GM21723 (cell line): ENCODE measurements at regions not wholly inside any gene's neighbourhood (a gene's known extent, or its start where the extent isn't known, plus 50 kb on each side); places are given as distances from the start of the nearest gene placed in this dataset.
"Not testable (repeated sequence)": the region's sequence is repeated elsewhere in the genome, so short reads cannot be mapped to it uniquely, and the experiment has no call there.

ENCODE experiments used
- ATAC-seq: cut with Tn5 transposase; IDR thresholded peaks from one replicate; pipeline ENCODE4 v1.9.1; 2021; ENCODE audit warnings: mild to moderate bottlenecking, moderate library complexity; ENCODE audit not compliant: unreplicated experiment

DNA sequence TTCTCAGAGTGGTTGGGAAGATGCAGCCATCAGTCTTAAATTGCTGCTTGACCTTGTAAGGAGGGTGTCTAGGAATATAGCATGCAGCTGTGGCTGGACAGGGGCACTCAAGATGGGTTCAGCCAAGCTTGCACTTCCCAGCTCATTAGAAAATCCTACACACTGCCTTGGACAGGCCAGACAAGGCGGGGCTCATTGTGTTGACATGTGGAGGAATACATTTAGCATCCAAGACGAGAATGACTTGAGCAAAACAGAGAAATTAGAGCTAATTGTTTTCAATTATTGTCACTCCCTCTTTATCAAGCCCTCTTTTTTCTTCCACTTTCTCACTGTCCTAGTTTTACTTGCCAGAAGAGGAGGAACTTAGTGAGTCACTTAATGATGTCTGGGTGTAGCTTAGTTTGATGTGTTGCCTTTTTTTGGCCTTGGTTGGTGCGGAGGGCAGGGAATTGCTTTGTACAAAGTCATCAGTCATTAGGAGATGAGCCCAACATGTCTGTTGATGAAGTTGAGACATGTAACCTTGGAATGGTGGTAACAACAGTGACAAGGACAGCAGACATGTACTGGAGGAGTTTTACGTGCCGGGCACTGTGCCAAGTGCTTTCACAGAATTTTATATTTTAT, 1219.3 kb upstream of the WWC1 start:
- ATAC-seq: no peak

GRCh38 chr5:167081561-167081960, 1209.9 kb upstream of the WWC1 start:
- no peak for ATAC-seq

DNA sequence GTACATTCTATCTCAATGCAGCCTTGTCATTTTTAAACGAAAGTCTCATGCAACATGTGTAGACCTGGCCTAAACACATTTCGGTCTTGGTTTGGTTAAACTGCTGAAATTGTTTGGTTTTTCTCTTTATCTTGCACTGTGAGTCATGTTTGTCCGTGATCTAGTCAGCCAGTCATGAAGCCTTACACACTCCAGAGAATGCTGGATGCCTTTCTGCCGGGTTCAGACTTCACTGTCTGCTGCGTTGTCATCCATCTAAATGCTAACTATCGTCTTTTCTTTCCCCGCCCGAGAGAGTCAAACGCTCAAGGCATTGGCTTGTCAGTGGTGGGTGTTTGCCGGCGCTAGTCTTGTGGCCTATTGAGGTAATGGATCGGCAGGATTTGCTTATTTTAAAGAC, 1194.6 kb upstream of the WWC1 start:
- ATAC-seq: no peak

GRCh38 chr5:167104351-167104750, 1187.1 kb upstream of the WWC1 start:
- no peak for ATAC-seq

- ATAC-seq: no peak
These were observed 1185.5 kb upstream of the WWC1 start for GRCh38 chr5:167105941-167106340.

DNA sequence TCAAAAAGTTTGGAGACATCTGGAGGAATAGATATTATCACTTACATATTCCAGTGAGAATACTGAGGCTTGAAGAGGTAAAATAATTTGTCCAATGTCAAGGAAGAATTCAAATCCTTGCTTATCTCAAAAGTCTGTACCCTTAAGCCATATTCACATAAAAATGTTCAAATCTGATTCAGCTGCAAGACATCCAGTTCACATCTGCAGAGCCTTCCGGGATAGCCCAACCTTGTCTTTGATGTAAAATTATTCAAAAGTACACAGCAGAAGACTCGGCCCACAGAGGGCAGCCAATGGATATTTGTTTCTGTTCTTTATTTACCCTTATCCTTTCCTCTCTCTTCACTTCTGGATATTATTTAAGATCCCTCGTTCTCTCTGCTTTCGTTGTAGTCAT, 1183.8 kb upstream of the WWC1 start:
- no peak for ATAC-seq

- ATAC-seq: not testable (repeated sequence)
These were observed 1183.2 kb upstream of the WWC1 start for GRCh38 chr5:167108266-167108665.

- ATAC-seq: no peak
These were observed 1178.9 kb upstream of the WWC1 start for GRCh38 chr5:167112556-167112955.

DNA sequence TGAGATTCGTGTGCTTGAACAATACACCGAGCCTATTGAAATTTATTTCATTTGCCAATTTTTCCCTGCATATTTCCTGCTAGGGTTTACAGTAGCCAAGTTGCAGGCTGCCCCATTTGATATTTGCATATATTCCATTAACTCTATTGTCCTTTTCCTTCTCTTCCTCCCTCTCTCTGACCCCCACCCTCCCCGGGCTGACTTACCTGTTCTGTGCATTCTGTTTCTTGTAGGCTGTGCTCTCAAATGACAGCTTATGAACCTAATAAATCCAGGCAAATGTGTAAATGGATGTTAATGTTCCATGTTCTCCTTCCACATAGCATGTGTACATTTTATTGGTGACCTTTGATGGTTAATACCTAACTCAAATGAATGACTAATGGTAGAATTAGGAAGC, 1169.2 kb upstream of the WWC1 start:
- no peak for ATAC-seq

- no peak for ATAC-seq
These were observed 1168.3 kb upstream of the WWC1 start for GRCh38 chr5:167123126-167123525.

DNA sequence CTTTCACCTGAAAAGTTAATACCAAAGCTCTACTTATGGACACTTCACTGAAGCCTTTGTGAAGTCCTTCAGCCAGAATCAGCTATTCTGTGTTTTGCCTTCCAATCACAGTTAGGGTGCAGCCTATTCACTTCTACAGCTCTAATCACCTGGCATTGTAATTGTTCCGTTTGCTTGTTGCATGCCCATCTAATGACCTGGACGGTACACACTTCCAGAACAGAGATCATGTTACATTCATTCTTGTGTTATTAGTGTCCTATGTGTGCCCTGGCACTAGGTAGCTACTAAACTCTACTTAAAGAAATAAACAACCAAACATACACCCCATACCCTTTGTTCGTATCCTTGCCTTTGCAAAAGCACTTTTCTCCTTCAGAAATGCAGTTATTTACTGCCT, 1162.9 kb upstream of the WWC1 start:
- no peak for ATAC-seq

- no peak for ATAC-seq
These were observed 1150.7 kb upstream of the WWC1 start for GRCh38 chr5:167140548-167141291.

DNA sequence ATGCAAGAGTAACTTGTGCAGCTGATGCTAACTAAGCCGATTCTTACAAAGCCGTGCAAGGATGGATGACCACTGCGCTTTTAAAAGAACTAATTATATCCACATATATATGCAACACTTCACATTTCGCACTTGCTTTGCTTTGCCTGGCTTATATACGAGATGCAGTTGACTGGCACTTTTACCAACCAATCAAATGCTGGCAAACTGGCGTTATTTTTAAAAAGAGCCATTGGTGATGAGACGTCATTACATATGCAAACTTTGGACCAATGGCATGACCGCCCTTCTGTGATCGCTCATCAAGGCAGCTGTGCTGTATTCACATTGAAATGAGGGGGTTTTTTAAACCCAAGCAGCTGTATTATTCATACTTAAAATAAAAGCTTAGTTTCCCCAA, 1147.7 kb upstream of the WWC1 start:
- no peak for ATAC-seq

GRCh38 chr5:167145841-167146240, 1145.6 kb upstream of the WWC1 start:
- ATAC-seq: no peak

- no peak for ATAC-seq
These were observed 1143.6 kb upstream of the WWC1 start for GRCh38 chr5:167147879-167148278.

DNA sequence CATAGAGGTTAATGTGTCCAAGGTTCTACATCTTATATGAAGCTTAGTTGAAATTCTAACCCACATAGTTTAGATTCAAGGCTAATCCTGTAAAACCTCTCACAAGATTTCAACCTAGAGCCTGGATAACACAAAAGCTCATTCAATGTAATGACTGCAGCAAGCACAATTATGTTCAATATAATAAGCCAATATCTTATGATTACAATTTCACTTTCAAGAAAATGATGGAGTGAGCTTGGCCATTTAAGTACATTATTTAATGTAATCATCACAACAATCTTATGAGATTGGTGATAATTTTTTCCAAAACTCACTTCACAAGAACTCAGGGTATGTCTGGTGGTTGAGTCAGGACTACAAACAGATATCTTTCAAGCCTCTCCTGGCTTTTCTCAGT, 1140.8 kb upstream of the WWC1 start:
- no peak for ATAC-seq

DNA sequence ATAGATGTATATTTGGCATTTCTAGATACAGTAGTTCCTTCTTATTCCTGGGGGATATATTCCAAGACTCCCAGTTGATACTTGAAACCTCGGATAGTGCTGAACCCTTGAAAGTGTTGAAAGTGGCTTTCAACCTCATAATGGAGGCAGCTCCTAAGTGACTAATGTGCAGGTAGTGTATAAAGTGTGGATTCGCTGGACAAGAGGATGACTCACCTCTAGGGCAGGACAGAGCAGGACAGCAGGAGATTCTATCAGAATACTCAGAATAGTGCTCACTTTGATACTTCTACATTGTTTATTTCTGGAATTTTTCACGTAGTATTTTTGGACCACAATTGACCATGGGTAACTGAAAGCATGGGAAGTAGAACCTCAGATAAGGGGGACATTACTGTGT, 1138.9 kb upstream of the WWC1 start:
- ATAC-seq: no peak

DNA sequence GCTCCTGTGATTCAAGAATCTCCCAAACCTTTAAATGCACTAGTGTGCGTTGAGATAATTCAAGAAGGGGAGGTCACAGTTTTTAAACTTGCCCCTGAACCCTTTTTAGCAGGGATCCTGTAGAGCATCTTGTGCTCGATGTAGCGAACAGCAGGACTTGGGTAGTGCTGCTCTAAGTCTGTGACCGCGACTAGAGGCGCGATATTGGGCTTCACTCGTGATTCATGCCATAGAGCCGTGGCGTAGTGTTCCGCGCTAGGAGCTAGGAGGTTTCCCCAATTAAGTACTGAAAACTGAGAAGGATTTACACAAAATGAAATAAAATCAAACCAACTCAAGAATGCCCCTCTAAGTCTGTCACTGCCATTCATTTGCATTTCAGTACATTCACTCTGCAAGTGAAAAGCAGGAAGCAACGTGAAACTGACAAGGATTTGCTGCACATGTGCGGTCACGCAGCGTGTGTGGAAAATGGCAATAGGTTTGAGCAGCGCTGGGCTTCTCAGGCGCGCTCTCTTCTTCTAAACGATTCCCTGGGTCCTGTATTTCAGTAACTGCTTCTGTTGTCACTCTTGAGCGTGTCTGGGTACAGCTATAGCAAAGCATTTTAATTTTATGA, 1135.9 kb upstream of the WWC1 start:
- no peak for ATAC-seq

GRCh38 chr5:167156446-167156845, 1135.0 kb upstream of the WWC1 start:
- no peak for ATAC-seq

- ATAC-seq: no peak
These were observed 1132.9 kb upstream of the WWC1 start for GRCh38 chr5:167158588-167158987.

- ATAC-seq: no peak
These were observed 1131.1 kb upstream of the WWC1 start for GRCh38 chr5:167160388-167160787.

GRCh38 chr5:167166696-167167095, 1124.7 kb upstream of the WWC1 start:
- ATAC-seq: no peak
